ENCODE measurements at regions not wholly inside any gene's neighbourhood (a gene's known extent, or its start where the extent isn't known, plus 50 kb on each side); places are given as distances from the start of the nearest gene placed in this dataset.

GRCh38 chr9:73665253-73665652, 513.6 kb downstream of the ANXA1 start:
- no peaks in the 10 kb centered on the region for H3K36me3 Mint-ChIP-seq
- no peaks in the 10 kb centered on the region for H3K27me3 Mint-ChIP-seq
- no peak overlapping the region for H3K4me3 Mint-ChIP-seq
- H3K27ac Mint-ChIP-seq = no peak overlapping the region
- H3K9me3 Mint-ChIP-seq = no peaks in the 10 kb centered on the region
- no peaks in the 10 kb centered on the region for H3K4me1 Mint-ChIP-seq

GRCh38 chr9:73667749-73668148, 516.1 kb downstream of the ANXA1 start:
- Mint-ChIP-seq H3K4me1 (no peaks in the 10 kb centered on the region), H3K27me3 (no peaks in the 10 kb centered on the region), H3K9me3 (peaks cover 0 to 3% (median 3%) of the 10 kb centered on the region in 3 donors), H3K4me3 (no peak overlapping the region), H3K36me3 (no peaks in the 10 kb centered on the region), H3K27ac (no peak overlapping the region)

GRCh38 chr9:73680831-73681230, 529.2 kb downstream of the ANXA1 start:
- Mint-ChIP-seq H3K9me3 (no peaks in the 10 kb centered on the region), H3K27me3 (no peaks in the 10 kb centered on the region), H3K36me3 (no peaks in the 10 kb centered on the region), H3K27ac (no peak overlapping the region), H3K4me1 (no peaks in the 10 kb centered on the region), H3K4me3 (no peak overlapping the region)

GRCh38 chr9:73682789-73683188, 531.1 kb downstream of the ANXA1 start:
- Mint-ChIP-seq H3K4me3 (no peak overlapping the region), H3K36me3 (no peaks in the 10 kb centered on the region), H3K4me1 (no peaks in the 10 kb centered on the region), H3K27me3 (no peaks in the 10 kb centered on the region), H3K9me3 (no peaks in the 10 kb centered on the region), H3K27ac (no peak overlapping the region)

- H3K4me1 Mint-ChIP-seq = no peaks in the 10 kb centered on the region
- H3K4me3 Mint-ChIP-seq = no peak overlapping the region
- H3K36me3 Mint-ChIP-seq = no peaks in the 10 kb centered on the region
- no peaks in the 10 kb centered on the region for H3K27me3 Mint-ChIP-seq
- no peak overlapping the region for H3K27ac Mint-ChIP-seq
- H3K9me3 Mint-ChIP-seq = no peaks in the 10 kb centered on the region
These were observed 532.4 kb downstream of the ANXA1 start for GRCh38 chr9:73683862-73684591.

GRCh38 chr9:73684601-73685000, 532.9 kb downstream of the ANXA1 start:
- no peak overlapping the region for H3K4me3 Mint-ChIP-seq
- no peak overlapping the region for H3K27ac Mint-ChIP-seq
- no peaks in the 10 kb centered on the region for H3K4me1 Mint-ChIP-seq
- H3K27me3 Mint-ChIP-seq = no peaks in the 10 kb centered on the region
- no peaks in the 10 kb centered on the region for H3K9me3 Mint-ChIP-seq
- no peaks in the 10 kb centered on the region for H3K36me3 Mint-ChIP-seq

- Mint-ChIP-seq H3K27ac (no peak overlapping the region), H3K36me3 (no peaks in the 10 kb centered on the region), H3K27me3 (no peaks in the 10 kb centered on the region), H3K9me3 (no peaks in the 10 kb centered on the region), H3K4me3 (no peak overlapping the region), H3K4me1 (no peaks in the 10 kb centered on the region)
These were observed 534.1 kb downstream of the ANXA1 start for GRCh38 chr9:73685786-73686185.

GRCh38 chr9:73689051-73689870, 537.6 kb downstream of the ANXA1 start:
- H3K4me1 Mint-ChIP-seq = no peaks in the 10 kb centered on the region
- peaks cover 0 to 2% (median 0%) of the 10 kb centered on the region in 3 donors for H3K9me3 Mint-ChIP-seq

GRCh38 chr9:73701415-73702057, 549.9 kb downstream of the ANXA1 start:
- no peaks in the 10 kb centered on the region for H3K27me3 Mint-ChIP-seq
- peaks cover 0 to 2% (median 2%) of the 10 kb centered on the region in 3 donors for H3K9me3 Mint-ChIP-seq
- no peaks in the 10 kb centered on the region for H3K4me1 Mint-ChIP-seq
- no peak overlapping the region for H3K27ac Mint-ChIP-seq
- H3K4me3 Mint-ChIP-seq = no peak overlapping the region
- no peaks in the 10 kb centered on the region for H3K36me3 Mint-ChIP-seq

More at GRCh38 chr9:73689051-73689870, 537.6 kb downstream of the ANXA1 start:
- no peak overlapping the region for H3K4me3 Mint-ChIP-seq
- no peaks in the 10 kb centered on the region for H3K36me3 Mint-ChIP-seq
- no peak overlapping the region for H3K27ac Mint-ChIP-seq
- H3K27me3 Mint-ChIP-seq = no peaks in the 10 kb centered on the region

- Mint-ChIP-seq H3K27me3 (no peaks in the 10 kb centered on the region), H3K9me3 (peaks cover 1 to 6% (median 3%) of the 10 kb centered on the region in 3 donors), H3K4me1 (no peaks in the 10 kb centered on the region)
These were observed 562.6 kb downstream of the ANXA1 start for GRCh38 chr9:73714294-73714693.

GRCh38 chr9:73715591-73715990, 563.9 kb downstream of the ANXA1 start:
- Mint-ChIP-seq H3K9me3 (peaks cover 0 to 6% (median 3%) of the 10 kb centered on the region in 3 donors), H3K36me3 (no peaks in the 10 kb centered on the region), H3K27me3 (no peaks in the 10 kb centered on the region)

More at GRCh38 chr9:73714294-73714693, 562.6 kb downstream of the ANXA1 start:
- H3K27ac Mint-ChIP-seq = no peak overlapping the region
- H3K4me3 Mint-ChIP-seq = no peak overlapping the region
- H3K36me3 Mint-ChIP-seq = no peaks in the 10 kb centered on the region

GRCh38 chr9:73719660-73720059, 568.0 kb downstream of the ANXA1 start:
- Mint-ChIP-seq H3K4me1 (no peaks in the 10 kb centered on the region), H3K27me3 (no peaks in the 10 kb centered on the region), H3K4me3 (no peak overlapping the region), H3K9me3 (peaks cover 0 to 6% (median 3%) of the 10 kb centered on the region in 3 donors), H3K27ac (no peak overlapping the region), H3K36me3 (no peaks in the 10 kb centered on the region)

More at GRCh38 chr9:73715591-73715990, 563.9 kb downstream of the ANXA1 start:
- H3K27ac Mint-ChIP-seq = no peak overlapping the region
- H3K4me1 Mint-ChIP-seq = no peaks in the 10 kb centered on the region
- no peak overlapping the region for H3K4me3 Mint-ChIP-seq

GRCh38 chr9:73720601-73721000, 568.9 kb downstream of the ANXA1 start:
- Mint-ChIP-seq H3K9me3 (peaks cover 0 to 4% (median 3%) of the 10 kb centered on the region in 3 donors), H3K27me3 (no peaks in the 10 kb centered on the region), H3K27ac (no peak overlapping the region), H3K4me3 (no peak overlapping the region), H3K4me1 (no peaks in the 10 kb centered on the region), H3K36me3 (no peaks in the 10 kb centered on the region)

GRCh38 chr9:73736270-73736669, 584.6 kb downstream of the ANXA1 start:
- H3K4me3 Mint-ChIP-seq = no peak overlapping the region
- no peaks in the 10 kb centered on the region for H3K4me1 Mint-ChIP-seq
- peaks cover 0 to 15% (median 2%) of the 10 kb centered on the region in 3 donors for H3K9me3 Mint-ChIP-seq
- H3K36me3 Mint-ChIP-seq = peaks cover 2% of the 10 kb centered on the region
- H3K27me3 Mint-ChIP-seq = no peaks in the 10 kb centered on the region
- no peak overlapping the region for H3K27ac Mint-ChIP-seq

Measured in IgD-negative memory B cell (primary cell).